ENCODE measurements at regions not wholly inside any gene's neighbourhood (a gene's known extent, or its start where the extent isn't known, plus 50 kb on each side); places are given as distances from the start of the nearest gene placed in this dataset.

- Histone ChIP-seq H3K4me2 (ENCODE audit: low read length) (no peak overlapping the region), H3K27me3 (ENCODE audit: control insufficient read depth, insufficient read depth, low read length) (no peaks in the 10 kb centered on the region), H3K9me3 (replicated peaks; ENCODE audit: low read length) (no peaks in the 10 kb centered on the region), H3K36me3 (ENCODE audit: insufficient read depth, low read length) (no peaks in the 10 kb centered on the region), H3K4me3 (ENCODE audit: low read length) (no peak overlapping the region), H3K4me1 (ENCODE audit: control insufficient read depth, insufficient read depth, low read length) (no peaks in the 10 kb centered on the region), H3K9ac (ENCODE audit: low read depth, low read length) (no peak overlapping the region)
Observed at GRCh38 chr1:193700710-193701355, 514.4 kb upstream of the B3GALT2 start.

- no peaks in the 10 kb centered on the region for H3K9me3 ChIP-seq (replicated peaks; ENCODE audit: low read length)
- H3K4me2 ChIP-seq (ENCODE audit: low read length), result no peak overlapping the region
- H3K4me1 ChIP-seq (ENCODE audit: control insufficient read depth, insufficient read depth, low read length), result no peaks in the 10 kb centered on the region
- H3K27me3 ChIP-seq (ENCODE audit: control insufficient read depth, insufficient read depth, low read length), result no peaks in the 10 kb centered on the region
- H3K4me3 ChIP-seq (ENCODE audit: low read length), result no peak overlapping the region
- no peak overlapping the region for H3K9ac ChIP-seq (ENCODE audit: low read depth, low read length)
- no peaks in the 10 kb centered on the region for H3K36me3 ChIP-seq (ENCODE audit: insufficient read depth, low read length)
Observed at GRCh38 chr1:193699261-193699660, 512.8 kb upstream of the B3GALT2 start.

GRCh38 chr1:193697776-193698175, 511.4 kb upstream of the B3GALT2 start:
- Histone ChIP-seq H3K27me3 (ENCODE audit: control insufficient read depth, insufficient read depth, low read length) (no peaks in the 10 kb centered on the region), H3K36me3 (ENCODE audit: insufficient read depth, low read length) (no peaks in the 10 kb centered on the region), H3K9me3 (replicated peaks; ENCODE audit: low read length) (no peaks in the 10 kb centered on the region), H3K4me2 (ENCODE audit: low read length) (no peak overlapping the region), H3K4me3 (ENCODE audit: low read length) (no peak overlapping the region), H3K4me1 (ENCODE audit: control insufficient read depth, insufficient read depth, low read length) (no peaks in the 10 kb centered on the region), H3K9ac (ENCODE audit: low read depth, low read length) (no peak overlapping the region)

GRCh38 chr1:193697115-193697762, 510.8 kb upstream of the B3GALT2 start:
- no peaks in the 10 kb centered on the region for H3K4me1 ChIP-seq (ENCODE audit: control insufficient read depth, insufficient read depth, low read length)
- no peaks in the 10 kb centered on the region for H3K27me3 ChIP-seq (ENCODE audit: control insufficient read depth, insufficient read depth, low read length)
- no peak overlapping the region for H3K4me3 ChIP-seq (ENCODE audit: low read length)
- H3K36me3 ChIP-seq (ENCODE audit: insufficient read depth, low read length), result no peaks in the 10 kb centered on the region
- H3K4me2 ChIP-seq (ENCODE audit: low read length), result no peak overlapping the region
- no peak overlapping the region for H3K9ac ChIP-seq (ENCODE audit: low read depth, low read length)
- H3K9me3 ChIP-seq (replicated peaks; ENCODE audit: low read length), result no peaks in the 10 kb centered on the region

- Histone ChIP-seq H3K36me3 (ENCODE audit: insufficient read depth, low read length) (no peaks in the 10 kb centered on the region), H3K9ac (ENCODE audit: low read depth, low read length) (no peak overlapping the region), H3K4me2 (ENCODE audit: low read length) (no peak overlapping the region), H3K27me3 (ENCODE audit: control insufficient read depth, insufficient read depth, low read length) (no peaks in the 10 kb centered on the region), H3K4me1 (ENCODE audit: control insufficient read depth, insufficient read depth, low read length) (no peaks in the 10 kb centered on the region), H3K4me3 (ENCODE audit: low read length) (no peak overlapping the region), H3K9me3 (replicated peaks; ENCODE audit: low read length) (no peaks in the 10 kb centered on the region)
Observed at GRCh38 chr1:193694741-193695140, 508.3 kb upstream of the B3GALT2 start.

- H3K27me3 ChIP-seq (ENCODE audit: control insufficient read depth, insufficient read depth, low read length), result no peaks in the 10 kb centered on the region
- H3K4me3 ChIP-seq (ENCODE audit: low read length), result no peak overlapping the region
- H3K36me3 ChIP-seq (ENCODE audit: insufficient read depth, low read length), result no peaks in the 10 kb centered on the region
- H3K9ac ChIP-seq (ENCODE audit: low read depth, low read length), result no peak overlapping the region
- no peaks in the 10 kb centered on the region for H3K9me3 ChIP-seq (replicated peaks; ENCODE audit: low read length)
- no peaks in the 10 kb centered on the region for H3K4me1 ChIP-seq (ENCODE audit: control insufficient read depth, insufficient read depth, low read length)
- H3K4me2 ChIP-seq (ENCODE audit: low read length), result no peak overlapping the region
Observed at GRCh38 chr1:193685986-193686385, 499.6 kb upstream of the B3GALT2 start.

GRCh38 chr1:193681422-193681821, 495.0 kb upstream of the B3GALT2 start:
- H3K4me2 ChIP-seq (ENCODE audit: low read length), result no peak overlapping the region
- H3K9me3 ChIP-seq (replicated peaks; ENCODE audit: low read length), result no peaks in the 10 kb centered on the region
- no peaks in the 10 kb centered on the region for H3K4me1 ChIP-seq (ENCODE audit: control insufficient read depth, insufficient read depth, low read length)
- no peak overlapping the region for H3K4me3 ChIP-seq (ENCODE audit: low read length)
- H3K36me3 ChIP-seq (ENCODE audit: insufficient read depth, low read length), result no peaks in the 10 kb centered on the region
- H3K27me3 ChIP-seq (ENCODE audit: control insufficient read depth, insufficient read depth, low read length), result no peaks in the 10 kb centered on the region
- H3K9ac ChIP-seq (ENCODE audit: low read depth, low read length), result no peak overlapping the region

GRCh38 chr1:193680924-193681316, 494.5 kb upstream of the B3GALT2 start:
- Histone ChIP-seq H3K36me3 (ENCODE audit: insufficient read depth, low read length) (no peaks in the 10 kb centered on the region), H3K4me3 (ENCODE audit: low read length) (no peak overlapping the region), H3K4me2 (ENCODE audit: low read length) (no peak overlapping the region), H3K9me3 (replicated peaks; ENCODE audit: low read length) (no peaks in the 10 kb centered on the region), H3K4me1 (ENCODE audit: control insufficient read depth, insufficient read depth, low read length) (no peaks in the 10 kb centered on the region), H3K9ac (ENCODE audit: low read depth, low read length) (no peak overlapping the region), H3K27me3 (ENCODE audit: control insufficient read depth, insufficient read depth, low read length) (no peaks in the 10 kb centered on the region)

- no peaks in the 10 kb centered on the region for H3K27me3 ChIP-seq (ENCODE audit: control insufficient read depth, insufficient read depth, low read length)
- H3K4me2 ChIP-seq (ENCODE audit: low read length), result no peak overlapping the region
- H3K9me3 ChIP-seq (replicated peaks; ENCODE audit: low read length), result no peaks in the 10 kb centered on the region
- H3K9ac ChIP-seq (ENCODE audit: low read depth, low read length), result no peak overlapping the region
- H3K36me3 ChIP-seq (ENCODE audit: insufficient read depth, low read length), result no peaks in the 10 kb centered on the region
- H3K4me1 ChIP-seq (ENCODE audit: control insufficient read depth, insufficient read depth, low read length), result no peaks in the 10 kb centered on the region
- no peak overlapping the region for H3K4me3 ChIP-seq (ENCODE audit: low read length)
Observed at GRCh38 chr1:193680247-193680923, 494.0 kb upstream of the B3GALT2 start.

GRCh38 chr1:193677874-193678273, 491.5 kb upstream of the B3GALT2 start:
- Histone ChIP-seq H3K4me1 (ENCODE audit: control insufficient read depth, insufficient read depth, low read length) (no peaks in the 10 kb centered on the region), H3K9me3 (replicated peaks; ENCODE audit: low read length) (no peaks in the 10 kb centered on the region), H3K4me3 (ENCODE audit: low read length) (no peak overlapping the region), H3K9ac (ENCODE audit: low read depth, low read length) (no peak overlapping the region), H3K36me3 (ENCODE audit: insufficient read depth, low read length) (no peaks in the 10 kb centered on the region), H3K27me3 (ENCODE audit: control insufficient read depth, insufficient read depth, low read length) (no peaks in the 10 kb centered on the region), H3K4me2 (ENCODE audit: low read length) (no peak overlapping the region)

GRCh38 chr1:193676996-193677549, 490.7 kb upstream of the B3GALT2 start:
- Histone ChIP-seq H3K27me3 (ENCODE audit: control insufficient read depth, insufficient read depth, low read length) (no peaks in the 10 kb centered on the region), H3K4me2 (ENCODE audit: low read length) (no peak overlapping the region), H3K4me3 (ENCODE audit: low read length) (no peak overlapping the region), H3K9ac (ENCODE audit: low read depth, low read length) (no peak overlapping the region), H3K36me3 (ENCODE audit: insufficient read depth, low read length) (no peaks in the 10 kb centered on the region), H3K4me1 (ENCODE audit: control insufficient read depth, insufficient read depth, low read length) (no peaks in the 10 kb centered on the region), H3K9me3 (replicated peaks; ENCODE audit: low read length) (no peaks in the 10 kb centered on the region)

All from skeletal muscle satellite cell (primary cell).